AG04450 (cell line): ENCODE measurements at regions not wholly inside any gene's neighbourhood (a gene's known extent, or its start where the extent isn't known, plus 50 kb on each side); places are given as distances from the start of the nearest gene placed in this dataset.
"Not testable (repeated sequence)": the region's sequence is repeated elsewhere in the genome, so short reads cannot be mapped to it uniquely, and the experiment has no call there.

Source experiments
- CTCF ChIA-PET: fragments of 300-600, 350-600 bp; formaldehyde crosslinking; extraction: SDS; loops from one replicate; lab custom pipeline; 2022; ENCODE audit warnings: antibody characterized with exemption, inconsistent platforms; lab: Charles Lee
- POLR2A ChIA-PET: fragments of 350-600 bp; formaldehyde crosslinking; extraction: SDS; loops from one replicate; lab custom pipeline; 2021; ENCODE audit warnings: antibody characterized with exemption, inconsistent platforms; lab: Yijun Ruan, JAX
- DNase-seq: peaks from one replicate; pipeline ENCODE4 v3.0.0-alpha.2; 2011; ENCODE audit warnings: low read depth, low spot score
- H3K27ac ChIP-seq: one replicate; pipeline ENCODE4 v1.5.1; 2012; ENCODE audit warnings: low read depth, low read length, control low read depth
- H3K27me3 ChIP-seq: one replicate; pipeline ENCODE4 v1.6.0; 2012; ENCODE audit warnings: low read length; ENCODE audit not compliant: control insufficient read depth, insufficient read depth
- H3K4me3 ChIP-seq: 2 replicates; pipeline ENCODE4 v1.5.1; 2011; ENCODE audit warnings: mild to moderate bottlenecking, low read depth, low read length, control low read depth
- H3K9me3 ChIP-seq: 2 replicates; pipeline ENCODE4 v1.5.1; 2012; ENCODE audit warnings: low read length; ENCODE audit not compliant: control insufficient read depth, insufficient read depth
- TF ChIP-seq, protein P1 (sequence below): IDR thresholded peaks from 2 replicates; pipeline ENCODE4 v1.5.1; 2011; ENCODE audit warnings: low read depth, low read length, control low read depth, inconsistent platforms

DNA sequence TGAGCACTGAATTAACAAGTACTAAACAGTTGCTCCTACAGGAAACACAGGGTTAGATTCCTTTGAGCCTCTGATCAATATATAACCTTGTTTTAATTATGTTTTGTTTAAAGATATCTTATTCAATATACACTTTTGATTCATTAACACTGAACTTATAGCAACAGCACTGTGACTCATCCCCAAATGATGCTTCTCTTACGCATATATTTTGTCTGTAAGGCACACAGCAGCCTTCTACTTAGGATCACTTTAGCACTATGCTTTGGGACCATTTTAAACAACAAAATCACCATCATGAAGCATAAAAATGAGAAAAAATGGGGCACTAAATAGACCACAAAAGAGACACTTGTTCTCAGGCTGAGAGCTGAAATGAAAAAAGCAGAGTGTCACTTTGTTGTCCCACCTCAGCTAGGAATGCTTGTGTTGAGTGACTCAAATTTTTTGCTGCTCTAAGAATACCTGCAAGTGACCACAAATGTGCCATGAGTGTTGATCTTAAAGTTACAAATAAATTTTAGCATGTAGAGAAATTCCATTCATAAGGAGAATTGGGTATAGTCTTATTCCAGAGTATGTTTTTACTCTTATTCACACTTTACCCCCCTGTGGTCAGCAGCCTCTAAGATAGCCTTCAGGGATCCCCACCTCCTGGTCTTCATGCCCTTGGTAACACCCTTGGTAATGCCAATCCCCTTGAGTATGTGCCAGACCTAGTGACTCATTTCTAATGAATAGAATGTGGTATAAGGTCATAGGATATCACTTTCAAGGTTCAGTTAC is 252.7 kb upstream of the IL12B start:
- DNase-seq = no peak
- H3K4me3 ChIP-seq = no peak overlapping the region
- H3K9me3 ChIP-seq = no peaks in the 10 kb centered on the region
- ChIA-PET POLR2A (no interaction called here), CTCF (interaction anchor here (1.0 kb wide), 1 partner anchor 383 kb away, joined by 3 read pairs; no protein-coding TSS in a partner anchor)
- no peak overlapping the region for H3K27ac ChIP-seq
- no peaks in the 10 kb centered on the region for H3K27me3 ChIP-seq
- TF ChIP-seq, protein P1, sequence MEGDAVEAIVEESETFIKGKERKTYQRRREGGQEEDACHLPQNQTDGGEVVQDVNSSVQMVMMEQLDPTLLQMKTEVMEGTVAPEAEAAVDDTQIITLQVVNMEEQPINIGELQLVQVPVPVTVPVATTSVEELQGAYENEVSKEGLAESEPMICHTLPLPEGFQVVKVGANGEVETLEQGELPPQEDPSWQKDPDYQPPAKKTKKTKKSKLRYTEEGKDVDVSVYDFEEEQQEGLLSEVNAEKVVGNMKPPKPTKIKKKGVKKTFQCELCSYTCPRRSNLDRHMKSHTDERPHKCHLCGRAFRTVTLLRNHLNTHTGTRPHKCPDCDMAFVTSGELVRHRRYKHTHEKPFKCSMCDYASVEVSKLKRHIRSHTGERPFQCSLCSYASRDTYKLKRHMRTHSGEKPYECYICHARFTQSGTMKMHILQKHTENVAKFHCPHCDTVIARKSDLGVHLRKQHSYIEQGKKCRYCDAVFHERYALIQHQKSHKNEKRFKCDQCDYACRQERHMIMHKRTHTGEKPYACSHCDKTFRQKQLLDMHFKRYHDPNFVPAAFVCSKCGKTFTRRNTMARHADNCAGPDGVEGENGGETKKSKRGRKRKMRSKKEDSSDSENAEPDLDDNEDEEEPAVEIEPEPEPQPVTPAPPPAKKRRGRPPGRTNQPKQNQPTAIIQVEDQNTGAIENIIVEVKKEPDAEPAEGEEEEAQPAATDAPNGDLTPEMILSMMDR = no peak

DNA sequence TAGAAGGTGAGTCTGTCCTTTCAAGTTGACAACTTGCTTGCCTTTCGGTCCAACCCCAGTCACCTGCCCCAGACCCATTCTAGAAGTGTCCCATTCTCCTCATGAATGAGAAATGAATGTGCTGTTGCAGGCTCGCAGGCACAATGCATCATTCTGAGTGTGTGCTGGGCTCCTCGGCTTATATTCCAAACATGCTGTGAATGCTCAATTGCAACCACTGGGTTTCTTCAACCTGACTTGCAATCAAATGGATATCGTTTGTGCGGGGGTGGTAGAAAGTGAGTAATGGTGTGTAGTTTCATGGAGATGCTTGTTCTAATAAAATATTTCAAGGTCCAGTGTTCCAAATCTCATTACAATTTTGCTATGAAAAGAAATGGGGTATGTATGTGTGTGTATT is 256.6 kb upstream of the IL12B start:
- TF ChIP-seq, protein P1 = no peak
- CTCF ChIA-PET = no interaction called here
- POLR2A ChIA-PET = no interaction called here

DNA sequence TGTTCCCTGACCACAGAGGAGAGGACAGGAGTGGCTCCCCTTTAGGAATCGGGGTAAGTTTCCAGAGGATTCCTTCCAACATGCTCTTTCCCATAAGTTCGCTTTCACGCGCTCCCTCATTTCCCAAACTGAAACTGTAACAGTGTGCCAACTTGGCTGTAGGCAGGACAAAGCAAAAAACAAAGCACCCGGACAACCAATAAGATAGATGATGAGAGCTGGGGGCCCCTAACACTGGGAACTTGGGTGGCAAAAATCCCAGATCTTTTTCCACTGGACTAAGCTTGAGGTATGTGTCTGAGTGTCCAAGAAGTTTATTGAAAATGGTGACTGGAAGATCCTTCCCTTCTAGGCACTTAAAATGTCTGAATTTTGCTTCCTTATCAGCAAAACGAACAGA is 258.7 kb upstream of the IL12B start:
- H3K27ac ChIP-seq = no peak overlapping the region
- H3K9me3 ChIP-seq = no peaks in the 10 kb centered on the region
- ChIA-PET CTCF (interaction anchor here (0.7 kb wide), 1 partner anchor 73 kb away, joined by 7 read pairs; no protein-coding TSS in a partner anchor), POLR2A (no interaction called here)
- H3K27me3 ChIP-seq = no peaks in the 10 kb centered on the region
- H3K4me3 ChIP-seq = no peak overlapping the region
- no peak for DNase-seq
- TF ChIP-seq, protein P1 = no peak

More for the DNA sequence above, 256.6 kb upstream of the IL12B start:
- Histone ChIP-seq H3K27ac (no peak overlapping the region), H3K9me3 (no peaks in the 10 kb centered on the region), H3K27me3 (no peaks in the 10 kb centered on the region), H3K4me3 (no peak overlapping the region)
- DNase-seq = no peak

DNA sequence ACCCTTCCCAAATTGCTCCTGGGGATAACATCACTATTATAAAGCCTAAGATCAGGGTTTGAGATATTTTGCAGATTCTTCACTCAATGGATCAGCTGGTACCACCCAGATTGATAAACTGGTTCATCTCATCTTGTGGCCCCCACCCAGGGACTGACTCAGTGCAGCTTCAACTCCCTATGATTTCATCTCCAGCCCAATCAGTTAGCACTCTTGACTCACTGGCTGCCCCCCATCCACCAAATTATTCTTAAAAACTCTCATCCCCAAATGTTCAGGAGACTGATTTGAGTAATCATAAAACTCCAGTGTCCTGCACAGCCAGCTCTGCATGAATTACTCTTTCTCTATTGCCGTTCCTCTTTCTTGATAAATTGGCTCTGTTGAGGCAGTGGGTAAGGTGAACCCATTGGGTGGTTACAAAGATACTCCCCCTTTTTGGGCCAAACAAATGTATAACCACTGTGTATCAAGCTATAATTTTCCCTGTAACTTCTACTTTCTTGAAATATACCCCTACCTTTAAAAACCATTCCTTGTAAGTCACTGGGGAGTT is 263.3 kb upstream of the IL12B start:
- POLR2A ChIA-PET = no interaction called here
- no peaks in the 10 kb centered on the region for H3K9me3 ChIP-seq
- TF ChIP-seq, protein P1 = no peak
- no peak overlapping the region for H3K27ac ChIP-seq
- peaks cover 2% of the 10 kb centered on the region for H3K27me3 ChIP-seq
- CTCF ChIA-PET = no interaction called here
- DNase-seq = no peak
- no peak overlapping the region for H3K4me3 ChIP-seq

DNA sequence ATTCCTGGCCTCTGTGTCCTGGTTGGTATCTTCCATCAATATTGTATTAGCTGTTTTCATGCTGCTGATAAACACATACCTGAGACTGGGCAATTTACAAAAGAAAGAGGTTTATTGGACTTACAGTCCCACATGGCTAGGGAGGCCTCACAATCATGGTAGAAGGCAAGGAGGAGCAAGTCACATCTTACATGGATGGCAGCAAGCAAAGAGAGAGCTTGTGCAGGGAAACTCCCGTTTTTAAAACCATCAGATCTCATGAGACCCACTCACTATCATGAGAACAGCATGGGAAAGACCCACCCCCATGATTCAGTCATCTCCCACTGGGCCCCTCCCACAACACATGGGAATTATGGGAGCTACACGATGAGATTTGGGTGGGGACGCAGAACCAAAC is 265.3 kb upstream of the IL12B start:
- POLR2A ChIA-PET, DNase-seq, H3K4me3 ChIP-seq, H3K27me3 ChIP-seq, CTCF ChIA-PET, H3K27ac ChIP-seq, H3K9me3 ChIP-seq: not testable (repeated sequence)
